HG03045 (cell line): ENCODE measurements at regions not wholly inside any gene's neighbourhood (a gene's known extent, or its start where the extent isn't known, plus 50 kb on each side); places are given as distances from the start of the nearest gene placed in this dataset.

Source experiments
- ATAC-seq: cut with Tn5 transposase; IDR thresholded peaks from one replicate; pipeline ENCODE4 v1.9.1; 2021; ENCODE audit warnings: mild to moderate bottlenecking, moderate library complexity; ENCODE audit not compliant: unreplicated experiment

DNA sequence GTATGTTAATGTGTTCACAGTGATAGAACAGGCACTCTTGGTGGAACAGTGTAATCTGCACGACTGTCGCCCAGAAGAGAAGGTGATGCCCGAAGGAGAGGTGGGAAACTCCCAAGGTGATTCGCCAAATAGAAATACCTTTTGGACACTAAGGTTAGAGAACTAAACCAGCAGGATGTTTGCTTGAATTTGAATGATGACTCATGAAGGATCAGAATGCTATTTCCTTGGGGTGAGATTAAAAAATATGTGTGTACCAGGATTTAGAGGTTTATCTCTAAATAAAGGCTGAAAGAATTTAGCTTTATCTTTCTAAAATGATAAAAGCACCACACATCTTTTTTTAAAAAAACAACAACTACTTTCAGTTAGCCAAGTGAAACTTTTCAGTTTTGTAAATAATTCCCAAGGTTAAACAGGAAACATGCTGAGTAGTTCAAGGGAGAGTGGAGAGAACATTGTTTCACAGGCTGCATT lies 297.4 kb upstream of the TAS2R1 start:
- no peak for ATAC-seq

DNA sequence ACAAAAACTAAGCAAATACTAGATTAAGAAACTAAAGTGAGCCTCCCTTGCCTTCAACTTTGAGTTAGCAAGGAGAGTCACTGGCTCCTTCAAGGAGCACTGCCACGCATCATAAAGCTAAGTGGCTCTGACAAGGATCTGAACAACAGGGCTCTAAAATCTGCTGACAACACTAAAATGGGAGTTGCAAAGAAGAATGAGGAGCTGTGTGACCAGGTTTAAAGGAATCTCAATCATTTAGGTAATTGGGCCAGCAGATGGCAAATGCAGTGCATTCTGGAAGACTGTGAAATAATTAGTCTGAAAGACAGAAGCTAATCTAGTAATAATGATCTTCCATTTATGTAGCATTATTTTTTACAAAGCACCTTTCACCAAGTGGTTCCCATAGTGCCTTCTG lies 297.0 kb upstream of the TAS2R1 start:
- no peak for ATAC-seq

DNA sequence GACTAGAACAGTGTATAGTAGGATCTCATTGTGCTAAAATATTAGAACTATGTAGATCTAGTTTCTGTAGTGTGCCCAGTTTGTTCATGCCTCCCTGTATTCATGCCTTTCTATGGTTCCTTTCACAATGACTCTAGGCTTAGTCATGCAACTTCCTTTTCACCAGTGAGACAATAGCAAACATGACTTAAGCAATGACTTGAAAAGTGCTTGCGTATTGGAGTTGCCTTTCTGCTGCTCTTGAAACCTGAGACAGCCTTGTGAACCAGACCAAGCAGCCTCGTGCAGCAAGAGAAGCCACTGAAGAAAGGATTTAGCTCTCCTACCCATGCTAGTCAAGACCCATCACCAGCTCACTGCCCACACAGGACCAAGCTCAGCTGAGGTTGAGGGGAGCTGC lies 294.5 kb upstream of the TAS2R1 start:
- ATAC-seq = no peak

DNA sequence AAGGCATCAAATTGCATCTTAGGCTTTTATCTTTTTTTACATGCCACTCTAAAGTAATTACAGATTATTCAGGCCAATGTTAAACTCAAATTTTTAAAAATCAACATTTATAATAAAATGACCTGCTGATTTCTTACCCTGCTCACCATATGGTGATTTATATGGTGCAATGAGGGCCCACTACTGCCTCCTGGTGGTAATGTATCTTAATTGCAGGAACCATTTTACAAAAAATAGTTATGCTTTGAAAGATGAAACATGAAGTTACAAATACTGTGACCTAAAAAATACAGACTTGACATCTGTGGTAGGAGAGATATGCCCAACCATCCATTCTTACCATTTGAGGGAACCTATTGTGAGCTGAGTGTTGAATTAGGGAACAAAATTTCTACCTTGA lies 292.6 kb upstream of the TAS2R1 start:
- ATAC-seq = no peak

GRCh38 chr5:9920697-9921096 lies 290.5 kb upstream of the TAS2R1 start:
- no peak for ATAC-seq

DNA sequence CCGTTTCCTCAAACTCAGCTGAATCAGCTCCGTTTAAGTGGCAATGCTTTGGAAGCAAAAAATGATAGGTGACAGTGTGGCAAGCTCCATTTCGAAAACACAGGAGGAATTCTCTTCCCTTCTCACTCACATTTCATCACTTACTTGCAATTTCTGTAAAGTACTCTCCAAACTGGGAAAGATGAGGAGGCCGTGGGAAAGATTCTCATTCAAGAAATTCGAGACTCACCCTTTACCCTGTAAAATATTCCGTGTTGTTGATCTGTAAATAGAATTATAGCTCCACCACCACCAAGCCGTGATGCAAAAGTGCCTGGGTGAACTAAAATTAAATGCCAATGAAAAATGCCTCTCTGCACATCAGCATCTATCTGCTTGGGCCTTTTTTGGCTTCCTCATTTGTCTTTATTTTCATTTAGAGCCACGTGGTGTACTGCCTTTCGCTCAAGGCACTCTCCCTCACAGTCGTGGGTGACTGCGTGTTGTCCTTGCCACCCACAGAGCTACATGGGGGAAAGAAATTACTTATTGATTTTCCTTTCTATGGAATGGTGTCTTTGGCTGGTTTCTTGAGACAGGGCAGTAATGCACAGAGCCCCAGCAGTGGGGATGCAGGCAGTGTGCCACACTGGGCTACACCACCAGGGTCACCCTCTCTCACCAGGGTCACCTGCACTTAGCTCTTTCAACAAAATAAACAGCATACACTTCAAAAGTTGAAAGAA lies 289.3 kb upstream of the TAS2R1 start:
- no peak for ATAC-seq

- no peak for ATAC-seq
Observed at GRCh38 chr5:9905661-9906060, 275.5 kb upstream of the TAS2R1 start.

DNA sequence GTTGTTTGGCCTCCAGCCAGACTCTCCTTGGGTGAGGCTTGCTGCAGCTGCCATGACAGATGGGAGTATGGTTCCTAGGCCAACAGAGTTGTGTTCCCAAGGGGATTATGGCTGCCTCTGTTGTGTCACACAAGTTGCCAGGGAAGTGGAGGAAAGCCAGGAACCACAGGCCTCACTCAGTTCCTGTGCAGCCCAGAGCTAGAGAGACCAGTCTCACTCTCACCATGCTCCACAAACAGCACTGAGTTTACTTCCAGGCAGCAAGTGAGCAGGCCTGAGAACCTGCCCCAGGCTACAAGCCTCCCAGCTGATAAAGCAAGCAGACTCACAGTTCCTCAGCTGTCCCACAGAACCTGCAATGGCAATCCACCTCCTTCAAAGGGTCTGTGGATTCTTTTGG lies 273.6 kb upstream of the TAS2R1 start:
- ATAC-seq = no peak

GRCh38 chr5:9898319-9898718 lies 268.2 kb upstream of the TAS2R1 start:
- no peak for ATAC-seq

DNA sequence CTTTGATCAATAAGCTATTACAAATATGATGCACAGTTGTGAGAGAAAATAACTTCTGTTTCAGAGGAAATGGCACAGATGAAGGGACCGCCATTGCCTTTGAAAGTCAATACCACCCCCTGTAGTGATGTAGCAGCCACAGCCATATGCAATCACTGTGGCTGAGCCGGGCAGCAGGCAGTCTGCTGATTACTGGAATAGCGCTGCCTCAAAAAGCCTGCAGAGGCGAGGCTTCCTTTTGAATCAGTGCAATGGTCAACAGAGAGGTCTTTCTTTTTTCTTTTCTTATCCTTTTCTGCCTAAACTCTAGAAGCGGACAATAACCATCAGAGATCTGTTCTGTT lies 265.1 kb upstream of the TAS2R1 start:
- ATAC-seq = no peak

DNA sequence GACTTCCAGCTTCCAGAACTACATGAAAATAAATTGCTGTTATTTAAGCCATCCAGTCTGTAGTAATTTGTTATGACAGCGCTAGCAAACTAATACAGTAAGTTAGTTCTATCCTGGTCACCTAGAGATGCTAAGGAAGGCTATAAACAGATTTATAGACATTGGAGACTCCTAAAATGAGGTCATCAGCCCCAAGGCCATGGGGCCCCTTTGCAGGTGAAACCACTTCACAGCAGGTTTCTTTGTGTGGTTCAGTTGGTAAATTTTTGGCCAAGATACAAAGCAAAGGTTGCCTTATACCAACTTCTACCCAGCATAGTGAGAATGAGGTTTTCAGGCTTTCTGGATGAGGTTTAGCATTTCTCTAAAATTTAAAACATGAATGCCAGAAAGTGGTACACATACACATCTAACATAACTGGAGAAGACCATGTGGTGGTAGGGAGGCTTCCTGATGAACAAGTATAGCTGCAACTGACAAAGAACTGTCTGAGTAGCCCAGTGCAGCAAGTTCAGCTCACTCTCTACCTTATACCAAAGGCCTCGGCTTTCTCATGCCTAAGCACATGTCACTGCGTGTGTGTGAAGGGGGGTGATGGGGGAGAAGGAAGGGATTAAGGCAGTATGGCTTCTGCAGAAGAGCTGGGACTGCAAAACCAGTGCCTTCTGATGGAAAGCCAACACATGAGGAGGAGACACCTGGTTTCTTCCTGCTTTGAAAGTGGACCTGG lies 264.6 kb upstream of the TAS2R1 start:
- no peak for ATAC-seq

DNA sequence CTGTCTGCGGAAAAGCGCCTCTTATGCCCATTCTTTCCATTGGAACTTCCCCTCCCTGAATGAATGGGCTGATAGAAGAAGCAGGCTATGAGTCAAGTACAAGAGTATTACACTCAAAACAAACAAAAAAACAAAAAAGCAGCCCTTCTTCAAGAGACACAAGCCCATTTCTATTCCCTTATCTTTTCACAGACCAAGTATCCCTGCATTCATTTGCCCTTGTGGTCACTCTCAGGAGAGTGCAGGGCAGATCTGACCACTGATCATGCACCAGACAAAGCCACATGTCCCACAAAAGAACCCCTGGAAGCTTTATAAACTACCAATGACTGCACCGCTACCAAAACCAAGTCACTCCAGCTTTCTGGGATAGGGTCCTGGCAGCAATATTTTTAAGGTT lies 262.5 kb upstream of the TAS2R1 start:
- no peak for ATAC-seq

DNA sequence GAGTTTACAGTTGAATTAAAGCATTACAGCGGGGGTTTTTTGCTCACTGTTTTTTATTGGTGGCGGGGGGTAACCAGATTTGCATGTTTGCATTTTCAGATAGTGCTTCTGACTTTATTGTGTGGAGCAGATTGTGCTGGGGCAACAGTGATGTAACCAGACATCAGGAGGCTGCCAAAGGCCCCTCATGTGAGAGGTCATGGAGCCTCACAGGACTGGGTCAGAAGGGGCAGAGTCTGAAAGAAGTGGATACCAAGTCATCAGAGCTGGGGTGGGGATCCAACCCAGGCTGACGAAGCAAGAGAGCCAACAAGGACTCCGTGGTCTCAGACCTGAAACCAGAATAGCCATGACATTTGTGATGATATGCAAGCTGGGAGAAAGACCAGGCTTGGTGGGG lies 259.4 kb upstream of the TAS2R1 start:
- ATAC-seq = no peak

GRCh38 chr5:9888501-9888901 lies 258.4 kb upstream of the TAS2R1 start:
- no peak for ATAC-seq

DNA sequence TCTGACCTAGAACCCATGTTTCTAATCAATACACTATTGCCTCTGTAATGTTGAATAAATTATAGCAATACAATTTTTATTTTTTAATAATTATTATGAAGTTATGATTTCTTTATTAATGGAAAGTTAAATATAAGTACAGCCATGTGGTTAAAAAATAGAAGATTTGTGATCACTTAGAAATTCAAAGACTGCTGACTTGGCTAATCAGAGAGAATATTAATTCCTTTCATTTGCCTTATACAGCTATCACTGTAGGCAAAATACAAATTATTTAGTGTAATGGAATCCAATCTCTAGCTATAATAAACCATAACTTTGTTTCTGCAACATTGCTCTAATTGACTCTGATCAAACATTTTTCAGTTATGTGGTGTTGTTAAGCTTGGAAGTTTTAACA lies 255.0 kb upstream of the TAS2R1 start:
- ATAC-seq = no peak

DNA sequence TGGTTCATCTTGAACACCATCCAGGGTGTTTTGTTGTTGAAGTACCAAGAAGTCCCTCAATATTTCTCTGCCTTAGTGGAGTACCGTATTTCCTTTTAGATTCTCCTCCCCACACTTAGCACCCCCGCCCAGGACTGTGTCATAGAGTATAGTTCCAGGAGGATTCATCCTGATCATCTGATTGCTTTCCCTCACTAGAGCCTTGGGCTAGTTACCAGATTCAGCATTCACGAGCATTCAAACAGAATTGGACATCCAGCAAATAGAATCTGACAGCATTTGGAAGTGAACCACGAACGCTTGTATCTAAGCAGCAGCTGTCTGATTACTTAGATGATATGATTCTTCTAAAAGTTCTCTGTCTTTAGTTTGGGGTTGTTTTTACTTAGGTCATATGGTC lies 248.1 kb upstream of the TAS2R1 start:
- no peak for ATAC-seq

DNA sequence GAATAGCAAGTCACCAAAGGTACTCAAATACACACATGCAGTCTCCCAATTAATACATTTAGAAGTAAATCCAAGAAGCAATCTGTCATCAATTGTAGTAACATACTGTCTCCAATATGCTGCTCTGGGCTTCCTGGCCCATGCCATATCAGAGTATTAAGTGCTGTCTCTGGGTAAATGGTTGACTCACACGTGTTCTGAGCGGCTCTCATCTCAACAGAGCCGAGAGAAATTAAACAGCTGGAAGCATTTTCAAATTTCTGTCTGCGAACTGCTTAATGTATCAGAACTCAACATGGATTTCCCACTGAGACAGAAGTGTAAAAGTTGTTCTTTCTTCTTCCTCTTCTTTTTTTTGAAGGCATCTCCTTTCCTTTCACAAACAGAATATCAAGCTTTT lies 247.3 kb upstream of the TAS2R1 start:
- no peak for ATAC-seq

DNA sequence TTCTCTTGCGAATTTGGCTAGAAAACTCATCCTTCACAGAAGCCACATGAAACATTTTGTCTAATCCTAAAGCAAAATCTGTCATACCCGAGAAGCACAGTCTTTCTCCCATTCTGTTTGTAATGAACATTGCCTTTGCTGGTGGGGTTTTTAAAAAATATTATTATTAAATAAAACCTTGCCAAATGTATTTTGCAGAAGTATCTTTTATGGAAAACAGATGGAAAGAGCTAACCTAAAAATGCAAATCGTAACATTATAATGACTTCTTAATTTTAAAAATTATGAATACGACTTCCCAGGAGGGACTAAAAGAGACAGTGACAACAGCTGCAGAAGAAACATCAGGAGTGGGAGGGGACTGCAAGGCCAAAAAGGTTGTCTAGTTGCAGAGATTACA lies 246.3 kb upstream of the TAS2R1 start:
- no peak for ATAC-seq

DNA sequence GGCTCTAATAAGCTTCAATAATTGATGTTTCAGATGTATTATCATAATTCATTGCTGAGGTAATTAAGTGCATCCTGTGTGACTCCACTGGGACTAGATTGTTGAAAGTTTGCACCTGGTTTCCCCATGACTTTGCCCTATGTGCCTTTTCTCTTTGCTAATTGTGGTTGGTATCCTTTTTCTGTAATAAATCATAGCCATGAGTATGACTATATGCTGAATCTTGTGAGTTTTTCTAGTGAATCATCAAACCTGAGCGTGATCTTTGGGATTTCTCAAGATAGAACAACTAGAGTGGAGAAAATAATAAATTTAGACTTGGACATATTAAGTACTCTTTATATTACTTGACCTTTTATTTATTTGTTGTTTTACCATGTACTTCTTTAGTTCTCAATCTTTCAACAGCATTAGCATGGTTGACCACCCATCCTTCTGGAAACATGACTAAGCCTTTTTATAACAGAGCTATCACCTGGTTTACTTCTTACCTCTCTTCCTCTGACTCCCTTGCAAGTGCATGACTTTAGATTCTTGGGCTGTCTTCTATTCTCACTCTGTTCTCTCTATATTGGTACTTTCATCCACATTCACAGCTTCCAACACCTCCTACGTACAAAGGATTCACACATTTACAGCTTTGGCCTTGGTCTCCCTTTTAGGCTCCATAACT lies 239.6 kb upstream of the TAS2R1 start:
- no peak for ATAC-seq

GRCh38 chr5:9865574-9865973 lies 235.4 kb upstream of the TAS2R1 start:
- ATAC-seq = no peak

- no peak for ATAC-seq
Observed at GRCh38 chr5:9864791-9865190, 234.6 kb upstream of the TAS2R1 start.

GRCh38 chr5:9863486-9863885 lies 233.3 kb upstream of the TAS2R1 start:
- ATAC-seq = no peak
